Neural progenitor cell (in vitro differentiated cells): ENCODE measurements at regions not wholly inside any gene's neighbourhood (a gene's known extent, or its start where the extent isn't known, plus 50 kb on each side); places are given as distances from the start of the nearest gene placed in this dataset.
A peak's percentile ranks its signal among the peaks of the same experiment; 100 is the strongest.

Source experiments
- DNase-seq: peaks from one replicate; pipeline ENCODE4 v3.0.0-alpha.2; 2016; ENCODE audit warnings: low spot score
- H2AFZ ChIP-seq: fragments of 200-600 bp; sonication (generic); replicated peaks from 2 replicates; pipeline ENCODE4 v1.6.1; 2016; ENCODE audit warnings: antibody characterized with exemption
- H3F3A ChIP-seq: fragments of 200-600 bp; sonication (generic); 2 replicates; pipeline ENCODE4 v1.6.1; 2016; ENCODE audit warnings: antibody characterized with exemption, low read depth
- H3K27ac ChIP-seq: fragments of 200-600 bp; sonication (generic); 2 replicates; pipeline ENCODE4 v1.5.1; 2016; ENCODE audit warnings: mild to moderate bottlenecking
- H3K27me3 ChIP-seq: fragments of 200-600 bp; sonication (generic); 2 replicates; pipeline ENCODE4 v1.6.1; 2016; ENCODE audit warnings: mild to moderate bottlenecking, moderate library complexity
- H3K36me3 ChIP-seq: fragments of 200-600 bp; sonication (generic); 2 replicates; pipeline ENCODE4 v1.5.1; 2016
- H3K4me1 ChIP-seq: fragments of 200-600 bp; sonication (generic); 2 replicates; pipeline ENCODE4 v1.6.1; 2016; ENCODE audit warnings: mixed run types
- H3K4me2 ChIP-seq: fragments of 200-600 bp; sonication (generic); 2 replicates; pipeline ENCODE4 v1.6.1; 2016
- H3K4me3 ChIP-seq: fragments of 200-600 bp; sonication (generic); 2 replicates; pipeline ENCODE4 v1.5.1; 2016
- H3K79me2 ChIP-seq: fragments of 200-600 bp; sonication (generic); 2 replicates; pipeline ENCODE4 v1.6.1; 2016; ENCODE audit warnings: low read depth
- H3K9ac ChIP-seq: fragments of 200-600 bp; sonication (generic); 2 replicates; pipeline ENCODE4 v1.6.1; 2016
- H3K9me3 ChIP-seq: fragments of 200-600 bp; sonication (generic); 2 replicates; pipeline ENCODE4 v1.5.1; 2016; ENCODE audit warnings: low read depth
- H4K20me1 ChIP-seq: fragments of 200-600 bp; sonication (generic); 2 replicates; pipeline ENCODE4 v1.6.1; 2016; ENCODE audit warnings: low read depth
- H3K27ac Mint-ChIP-seq: 3 replicates; pipeline ENCODE4 v1.8.0; 2021; ENCODE audit warnings: mixed read lengths
- H3K27me3 Mint-ChIP-seq: 2 replicates; pipeline ENCODE4 v1.8.0; 2022; ENCODE audit warnings: low read depth, mild to moderate bottlenecking, inconsistent platforms, moderate library complexity, mixed read lengths; ENCODE audit not compliant: insufficient read depth
- H3K36me3 Mint-ChIP-seq: 3 replicates; pipeline ENCODE4 v1.8.0; 2021; ENCODE audit warnings: mixed read lengths
- H3K4me1 Mint-ChIP-seq: 3 replicates; pipeline ENCODE4 v1.8.0; 2021; ENCODE audit warnings: mixed read lengths
- H3K4me3 Mint-ChIP-seq: 3 replicates; pipeline ENCODE4 v1.8.0; 2021; ENCODE audit warnings: mild to moderate bottlenecking, moderate library complexity, mixed read lengths
- H3K9me3 Mint-ChIP-seq: 3 replicates; pipeline ENCODE4 v1.8.0; 2020; ENCODE audit warnings: mixed read lengths
- EZH2 ChIP-seq: fragments of 200-600 bp; sonication (generic); IDR thresholded peaks from 2 replicates; pipeline ENCODE4 v1.6.1; 2017; ENCODE audit warnings: antibody characterized with exemption, mild to moderate bottlenecking, moderate library complexity
- EZH2phosphoT487 ChIP-seq: fragments of 200-600 bp; sonication (generic); IDR thresholded peaks from 2 replicates; pipeline ENCODE4 v1.6.1; 2017; ENCODE audit warnings: antibody characterized with exemption
- TF ChIP-seq, protein P1 (sequence below): fragments of 200-600 bp; sonication (generic); IDR thresholded peaks from 2 replicates; pipeline ENCODE4 v1.5.1; 2017; ENCODE audit warnings: antibody characterized with exemption, mild to moderate bottlenecking

GRCh38 chr9:87425202-87425601 lies 72.5 kb upstream of the DAPK1 start:
- DNase-seq: no peak
- H3K36me3 Mint-ChIP-seq: no peaks in the 10 kb centered on the region
- Histone ChIP-seq H3K79me2 (no peaks in the 10 kb centered on the region), H3F3A (no peaks in the 10 kb centered on the region), H3K27ac (no peak overlapping the region), H4K20me1 (no peaks in the 10 kb centered on the region), H3K4me1 (no peaks in the 10 kb centered on the region), H3K36me3 (no peaks in the 10 kb centered on the region), H3K9ac (no peak overlapping the region), H3K27me3 (no peaks in the 10 kb centered on the region), H2AFZ (peak overlapping the region; percentile 34), H3K9me3 (no peaks in the 10 kb centered on the region), H3K4me3 (no peak overlapping the region), H3K4me2 (no peak overlapping the region)
- TF ChIP-seq, protein P1, sequence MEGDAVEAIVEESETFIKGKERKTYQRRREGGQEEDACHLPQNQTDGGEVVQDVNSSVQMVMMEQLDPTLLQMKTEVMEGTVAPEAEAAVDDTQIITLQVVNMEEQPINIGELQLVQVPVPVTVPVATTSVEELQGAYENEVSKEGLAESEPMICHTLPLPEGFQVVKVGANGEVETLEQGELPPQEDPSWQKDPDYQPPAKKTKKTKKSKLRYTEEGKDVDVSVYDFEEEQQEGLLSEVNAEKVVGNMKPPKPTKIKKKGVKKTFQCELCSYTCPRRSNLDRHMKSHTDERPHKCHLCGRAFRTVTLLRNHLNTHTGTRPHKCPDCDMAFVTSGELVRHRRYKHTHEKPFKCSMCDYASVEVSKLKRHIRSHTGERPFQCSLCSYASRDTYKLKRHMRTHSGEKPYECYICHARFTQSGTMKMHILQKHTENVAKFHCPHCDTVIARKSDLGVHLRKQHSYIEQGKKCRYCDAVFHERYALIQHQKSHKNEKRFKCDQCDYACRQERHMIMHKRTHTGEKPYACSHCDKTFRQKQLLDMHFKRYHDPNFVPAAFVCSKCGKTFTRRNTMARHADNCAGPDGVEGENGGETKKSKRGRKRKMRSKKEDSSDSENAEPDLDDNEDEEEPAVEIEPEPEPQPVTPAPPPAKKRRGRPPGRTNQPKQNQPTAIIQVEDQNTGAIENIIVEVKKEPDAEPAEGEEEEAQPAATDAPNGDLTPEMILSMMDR: no peak
- TF ChIP-seq EZH2phosphoT487: no peak
- no peak for TF ChIP-seq EZH2
- peaks cover 6% of the 10 kb centered on the region for H3K27me3 Mint-ChIP-seq
- no peak overlapping the region for H3K4me3 Mint-ChIP-seq
- H3K27ac Mint-ChIP-seq: no peak overlapping the region
- peaks cover 20% of the 10 kb centered on the region for H3K9me3 Mint-ChIP-seq
- peaks cover 10% of the 10 kb centered on the region for H3K4me1 Mint-ChIP-seq

DNA sequence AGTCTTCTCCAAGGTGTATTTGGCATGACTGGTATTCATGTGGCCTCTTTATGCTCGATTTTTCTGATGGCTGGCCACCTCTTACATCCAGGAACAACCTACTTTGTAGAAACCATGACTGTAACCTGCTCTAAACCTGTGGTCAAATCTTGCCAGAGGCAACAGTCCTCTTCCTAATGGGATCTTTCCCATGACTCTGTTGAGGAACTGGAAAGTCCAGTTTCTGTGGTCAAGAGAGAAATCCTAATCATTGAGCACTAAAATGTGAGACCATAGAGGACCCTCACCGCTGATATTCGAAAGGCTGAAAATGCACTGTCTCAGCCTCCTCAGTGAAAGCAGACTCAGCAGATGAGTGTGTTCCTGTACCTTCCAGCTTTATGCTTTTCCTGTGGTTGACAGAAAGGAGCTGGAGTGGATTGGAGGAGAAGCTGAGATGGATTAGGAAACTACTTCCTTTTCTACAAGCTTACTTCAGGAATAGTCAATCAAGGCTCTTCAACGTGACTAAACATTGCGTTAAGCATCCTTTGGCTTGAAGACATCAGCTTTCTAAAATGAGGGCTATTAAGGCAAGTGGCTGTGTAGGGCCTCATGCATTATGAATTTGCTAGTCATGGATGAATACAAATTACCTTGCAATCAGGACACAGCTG lies 69.7 kb upstream of the DAPK1 start:
- Mint-ChIP-seq H3K27ac (no peak overlapping the region), H3K4me1 (peaks cover 17% of the 10 kb centered on the region), H3K9me3 (peaks cover 19% of the 10 kb centered on the region), H3K4me3 (no peak overlapping the region), H3K27me3 (peaks cover 7% of the 10 kb centered on the region), H3K36me3 (no peaks in the 10 kb centered on the region)
- H3K27ac ChIP-seq: no peak overlapping the region
- H3K4me2 ChIP-seq: no peak overlapping the region
- no peaks in the 10 kb centered on the region for H3K9me3 ChIP-seq
- no peaks in the 10 kb centered on the region for H3K27me3 ChIP-seq
- H3F3A ChIP-seq: no peaks in the 10 kb centered on the region
- no peak overlapping the region for H3K4me3 ChIP-seq
- no peak overlapping the region for H3K9ac ChIP-seq
- no peak for DNase-seq
- TF ChIP-seq EZH2 (no peak), EZH2phosphoT487 (no peak)
- TF ChIP-seq, protein P1: no peak
- no peaks in the 10 kb centered on the region for H3K36me3 ChIP-seq
- H3K4me1 ChIP-seq: no peaks in the 10 kb centered on the region
- no peak overlapping the region for H2AFZ ChIP-seq
- H3K79me2 ChIP-seq: no peaks in the 10 kb centered on the region
- H4K20me1 ChIP-seq: no peaks in the 10 kb centered on the region

DNA sequence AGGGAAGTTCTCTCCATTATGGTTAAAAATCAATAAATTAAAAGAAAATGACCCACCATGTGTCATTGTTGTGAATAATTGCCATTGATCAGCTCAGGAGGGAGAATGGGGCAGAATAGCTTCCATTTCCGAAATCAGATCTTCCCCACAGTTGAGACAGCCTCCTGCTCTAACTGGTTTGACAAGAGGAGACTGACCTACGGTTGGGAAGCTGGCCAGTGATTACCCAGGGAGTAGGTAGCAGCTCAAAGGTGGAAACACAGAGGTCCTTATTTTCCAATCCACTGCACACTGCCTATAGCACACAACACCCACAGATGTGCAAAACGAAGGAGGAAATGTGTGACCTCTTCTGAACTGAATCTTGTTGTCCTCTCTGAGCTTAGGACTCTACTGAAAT lies 69.0 kb upstream of the DAPK1 start:
- TF ChIP-seq, protein P1: no peak
- TF ChIP-seq EZH2 (no peak), EZH2phosphoT487 (no peak)
- H4K20me1 ChIP-seq: no peaks in the 10 kb centered on the region
- no peaks in the 10 kb centered on the region for H3K36me3 ChIP-seq
- no peak overlapping the region for H3K9ac ChIP-seq
- Mint-ChIP-seq H3K9me3 (peaks cover 16% of the 10 kb centered on the region), H3K27ac (no peak overlapping the region), H3K27me3 (peaks cover 7% of the 10 kb centered on the region), H3K4me3 (no peak overlapping the region), H3K36me3 (no peaks in the 10 kb centered on the region), H3K4me1 (peaks cover 23% of the 10 kb centered on the region)
- H3K4me1 ChIP-seq: no peaks in the 10 kb centered on the region
- no peak overlapping the region for H3K4me2 ChIP-seq
- H3K27ac ChIP-seq: no peak overlapping the region
- H3K27me3 ChIP-seq: no peaks in the 10 kb centered on the region
- no peak overlapping the region for H3K4me3 ChIP-seq
- DNase-seq: no peak
- H3K79me2 ChIP-seq: no peaks in the 10 kb centered on the region
- no peaks in the 10 kb centered on the region for H3K9me3 ChIP-seq
- H2AFZ ChIP-seq: no peak overlapping the region
- no peaks in the 10 kb centered on the region for H3F3A ChIP-seq
